Loucy (cell line): ENCODE measurements at regions not wholly inside any gene's neighbourhood (a gene's known extent, or its start where the extent isn't known, plus 50 kb on each side); places are given as distances from the start of the nearest gene placed in this dataset.

Experiments
- H2AFZ ChIP-seq: fragments of 200-600 bp; sonication (generic); 2 replicates; pipeline ENCODE4 v1.6.0; 2016; ENCODE audit warnings: antibody characterized with exemption, mild to moderate bottlenecking, low read length, moderate library complexity
- H3F3A ChIP-seq: fragments of 200-600 bp; 2 replicates; pipeline ENCODE4 v1.6.0; 2016; ENCODE audit warnings: antibody characterized with exemption, low read depth, mild to moderate bottlenecking
- H3K27me3 ChIP-seq: fragments of 200-600 bp; sonication (generic); 2 replicates; pipeline ENCODE4 v1.6.1; 2014; ENCODE audit warnings: low read length, mild to moderate bottlenecking; ENCODE audit not compliant: insufficient read depth, poor library complexity, severe bottlenecking
- H3K36me3 ChIP-seq: fragments of 200-600 bp; sonication (generic); 2 replicates; pipeline ENCODE4 v1.6.1; 2016; ENCODE audit warnings: low read length; ENCODE audit not compliant: insufficient read depth
- H3K4me1 ChIP-seq: fragments of 200-600 bp; sonication (generic); 2 replicates; pipeline ENCODE4 v1.5.1; 2014; ENCODE audit warnings: low read length, mild to moderate bottlenecking; ENCODE audit not compliant: insufficient read depth, poor library complexity, severe bottlenecking
- H3K4me2 ChIP-seq: fragments of 200-600 bp; sonication (generic); 2 replicates; pipeline ENCODE4 v1.6.0; 2014; ENCODE audit warnings: antibody characterized with exemption, low read length, low read depth, mild to moderate bottlenecking; ENCODE audit not compliant: poor library complexity, severe bottlenecking
- H3K4me3 ChIP-seq: fragments of 200-600 bp; sonication (generic); 2 replicates; pipeline ENCODE4 v1.5.1; 2014; ENCODE audit warnings: low read length, mild to moderate bottlenecking, mixed read lengths; ENCODE audit not compliant: poor library complexity, severe bottlenecking
- H3K79me2 ChIP-seq: fragments of 200-600 bp; sonication (generic); 2 replicates; pipeline ENCODE4 v1.6.1; 2014; ENCODE audit warnings: low read length; ENCODE audit not compliant: insufficient read depth
- H3K9ac ChIP-seq: fragments of 200-600 bp; sonication (generic); 2 replicates; pipeline ENCODE4 v1.6.0; 2014; ENCODE audit warnings: mild to moderate bottlenecking, low read depth, low read length, moderate library complexity; ENCODE audit not compliant: poor library complexity, severe bottlenecking
- H3K9me2 ChIP-seq: fragments of 200-600 bp; sonication (generic); replicated peaks from 2 replicates; pipeline ENCODE4 v1.6.1; 2016; ENCODE audit warnings: low read depth, low read length, mixed read lengths
- H3K9me3 ChIP-seq: fragments of 200-600 bp; sonication (generic); 2 replicates; pipeline ENCODE4 v1.6.1; 2014; ENCODE audit warnings: mild to moderate bottlenecking, antibody characterized with exemption, low read length, low read depth; ENCODE audit not compliant: insufficient read depth
- H4K20me1 ChIP-seq: fragments of 200-600 bp; sonication (generic); 2 replicates; pipeline ENCODE4 v1.6.0; 2014; ENCODE audit warnings: antibody characterized with exemption, low read length, mild to moderate bottlenecking; ENCODE audit not compliant: insufficient read depth, poor library complexity, severe bottlenecking
- CTCF ChIP-seq: fragments of 200-600 bp; sonication (generic); conservative IDR thresholded peaks from 2 replicates; pipeline ENCODE4 v1.5.1; 2014; ENCODE audit warnings: mild to moderate bottlenecking, antibody characterized with exemption, low read length
- EZH2phosphoT487 ChIP-seq: fragments of 200-600 bp; IDR thresholded peaks from 2 replicates; pipeline ENCODE4 v1.6.1; 2018; ENCODE audit warnings: antibody characterized with exemption, mild to moderate bottlenecking, moderate library complexity, borderline replicate concordance

- no peak overlapping the region for H2AFZ ChIP-seq
- H3K79me2 ChIP-seq = no peaks in the 10 kb centered on the region
- no peaks in the 10 kb centered on the region for H3K9me3 ChIP-seq
- no peaks in the 10 kb centered on the region for H3K36me3 ChIP-seq
- no peaks in the 10 kb centered on the region for H3K4me1 ChIP-seq
- H3K9ac ChIP-seq = no peak overlapping the region
- TF ChIP-seq CTCF (no peak), EZH2phosphoT487 (no peak)
- no peaks in the 10 kb centered on the region for H3F3A ChIP-seq
- no peak overlapping the region for H3K4me2 ChIP-seq
- H3K4me3 ChIP-seq = no peak overlapping the region
- no peaks in the 10 kb centered on the region for H3K27me3 ChIP-seq
- H4K20me1 ChIP-seq = no peaks in the 10 kb centered on the region
- H3K9me2 ChIP-seq = no peaks in the 10 kb centered on the region
Observed at GRCh38 chr9:89799221-89799620, 194.4 kb downstream of the GADD45G start.

- no peak overlapping the region for H2AFZ ChIP-seq
- H3K4me2 ChIP-seq = no peak overlapping the region
- TF ChIP-seq EZH2phosphoT487 (no peak), CTCF (no peak)
Observed at GRCh38 chr9:89799766-89800165, 195.0 kb downstream of the GADD45G start.

GRCh38 chr9:89801341-89801740, 196.5 kb downstream of the GADD45G start:
- Histone ChIP-seq H3K27me3 (no peaks in the 10 kb centered on the region), H3K4me3 (no peak overlapping the region), H3K9me3 (no peaks in the 10 kb centered on the region), H3F3A (no peaks in the 10 kb centered on the region), H3K36me3 (no peaks in the 10 kb centered on the region), H3K9me2 (no peaks in the 10 kb centered on the region), H3K79me2 (no peaks in the 10 kb centered on the region), H3K4me2 (no peak overlapping the region), H4K20me1 (no peaks in the 10 kb centered on the region), H3K9ac (no peak overlapping the region), H2AFZ (no peak overlapping the region), H3K4me1 (no peaks in the 10 kb centered on the region)
- TF ChIP-seq EZH2phosphoT487 = no peak
- TF ChIP-seq CTCF = no peak

More at GRCh38 chr9:89799766-89800165, 195.0 kb downstream of the GADD45G start:
- H3K27me3 ChIP-seq = no peaks in the 10 kb centered on the region
- no peaks in the 10 kb centered on the region for H3K79me2 ChIP-seq
- H3K4me1 ChIP-seq = no peaks in the 10 kb centered on the region
- H3K9ac ChIP-seq = no peak overlapping the region
- no peak overlapping the region for H3K4me3 ChIP-seq
- no peaks in the 10 kb centered on the region for H3K36me3 ChIP-seq
- H3F3A ChIP-seq = no peaks in the 10 kb centered on the region
- H4K20me1 ChIP-seq = no peaks in the 10 kb centered on the region
- no peaks in the 10 kb centered on the region for H3K9me2 ChIP-seq
- H3K9me3 ChIP-seq = no peaks in the 10 kb centered on the region
